ENCODE measurements at regions not wholly inside any gene's neighbourhood (a gene's known extent, or its start where the extent isn't known, plus 50 kb on each side); places are given as distances from the start of the nearest gene placed in this dataset.

DNA sequence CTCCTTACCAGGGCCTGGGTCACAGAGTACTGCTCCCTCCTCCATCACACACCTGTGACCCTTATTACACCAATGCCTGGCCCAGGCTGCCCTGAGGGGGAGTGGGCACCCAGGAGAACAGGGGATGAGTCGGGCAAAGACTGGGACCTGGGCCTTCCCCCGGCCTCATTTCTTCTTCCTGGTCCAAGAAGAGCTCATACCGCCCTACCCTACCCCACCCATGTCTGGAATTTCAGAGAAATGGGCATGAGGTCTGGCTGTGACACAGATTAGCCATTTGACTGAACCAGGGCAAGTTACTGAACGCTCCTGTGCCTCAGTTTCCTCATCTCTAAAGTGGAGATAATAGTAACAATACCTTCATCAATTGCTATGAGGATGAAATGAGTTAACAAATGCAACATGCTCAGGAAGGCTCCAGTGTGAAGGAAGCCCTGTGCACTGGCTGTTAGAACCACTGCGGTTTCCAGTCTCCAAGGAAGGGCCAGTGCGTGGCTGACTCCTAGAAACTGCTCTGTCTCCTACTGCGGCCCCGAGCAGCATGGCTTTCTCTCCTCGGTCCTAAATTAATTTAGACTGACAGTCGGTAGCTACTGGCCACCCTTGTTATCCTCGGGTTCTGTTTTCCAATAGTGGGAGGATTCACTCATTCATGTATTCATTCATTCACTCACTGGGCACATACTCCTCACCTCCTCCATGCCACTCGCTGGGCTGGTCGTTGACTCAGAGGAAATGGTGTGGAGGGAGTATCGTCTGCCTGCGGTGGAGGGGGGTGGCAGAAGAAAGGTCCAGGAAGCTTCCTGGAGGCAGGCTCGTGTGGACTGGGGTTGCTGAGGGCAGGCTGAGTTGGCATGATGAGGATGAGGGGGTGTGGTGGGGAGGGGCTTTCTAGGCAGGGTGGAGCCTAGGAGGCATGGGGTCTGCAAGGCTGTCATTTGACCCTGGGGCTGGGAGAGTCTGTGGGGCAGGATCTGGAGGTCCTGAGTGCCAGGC is 175.6 kb downstream of the GLI2 start:
- Histone ChIP-seq H3K36me3 (ENCODE audit: insufficient read depth, insufficient read length, low read length) (peaks cover 26% of the 10 kb centered on the region), H3K4me1 (ENCODE audit: insufficient read depth, insufficient read length) (peaks cover 22% of the 10 kb centered on the region), H3K9ac (ENCODE audit: insufficient read length, low read depth) (no peak overlapping the region), H3K27me3 (ENCODE audit: insufficient read depth, insufficient read length) (no peaks in the 10 kb centered on the region), H3K4me3 (ENCODE audit: insufficient read length, low read depth) (no peak overlapping the region), H3K9me3 (ENCODE audit: insufficient read depth, low read length) (no peaks in the 10 kb centered on the region)
- no peak for TF ChIP-seq YY1 (IDR thresholded peaks at IDR 0.05; ENCODE audit: insufficient read depth, insufficient read length)
- TF ChIP-seq ZNF274 (IDR thresholded peaks at IDR 0.05; ENCODE audit: low read depth, low read length) = no peak
- TF ChIP-seq SUZ12 (IDR thresholded peaks at IDR 0.05; ENCODE audit: extremely low read depth, insufficient read depth, insufficient read length) = no peak
- no peak for DNase-seq (ENCODE audit: low read depth, low spot score)

DNA sequence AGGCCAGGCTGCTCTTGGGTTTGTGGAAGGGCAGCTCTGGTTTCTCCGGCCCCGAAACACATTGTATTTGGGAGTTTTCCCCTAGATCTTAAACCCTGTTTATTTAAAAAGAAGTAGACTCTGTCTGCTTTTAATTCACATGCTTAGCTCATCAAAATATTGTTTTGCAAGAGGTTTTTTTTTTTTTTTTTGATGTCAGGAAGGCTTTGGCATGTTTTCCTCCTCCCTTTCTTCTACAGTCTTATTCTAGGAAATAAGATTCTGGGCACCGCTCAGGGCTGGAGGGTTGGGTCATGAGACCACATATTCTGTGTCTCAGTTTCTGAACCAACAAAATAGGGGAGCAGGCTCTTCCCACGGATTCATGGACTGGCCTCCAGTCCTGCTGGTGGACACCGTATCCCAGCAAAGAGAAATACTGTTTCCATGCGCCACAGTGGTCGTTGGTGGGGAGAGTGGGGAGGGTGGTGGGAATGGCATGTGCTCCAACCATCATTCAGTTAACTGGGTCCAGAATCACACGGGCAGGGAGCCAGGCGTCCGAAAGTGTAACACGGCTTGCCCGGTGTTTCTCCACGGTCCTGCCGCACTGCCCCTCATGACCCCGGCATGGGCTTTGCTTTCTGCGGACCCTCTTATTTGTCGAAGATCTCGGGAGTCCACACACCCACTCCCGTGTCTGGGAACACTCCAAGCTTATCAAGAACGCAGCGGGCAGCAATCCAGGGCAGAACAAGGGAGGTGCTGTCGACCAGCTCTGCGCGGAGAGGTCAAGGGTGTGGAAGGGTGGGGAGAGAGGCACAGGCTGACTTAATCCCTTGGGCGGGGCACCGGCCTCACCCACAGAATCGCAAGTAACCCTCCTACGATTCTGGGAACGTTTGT is 176.7 kb downstream of the GLI2 start:
- no peaks in the 10 kb centered on the region for H3K9me3 ChIP-seq (ENCODE audit: insufficient read depth, low read length)
- DNase-seq (ENCODE audit: low read depth, low spot score) = no peak
- TF ChIP-seq YY1 (IDR thresholded peaks at IDR 0.05; ENCODE audit: insufficient read depth, insufficient read length) (no peak), SUZ12 (IDR thresholded peaks at IDR 0.05; ENCODE audit: extremely low read depth, insufficient read depth, insufficient read length) (no peak), ZNF274 (IDR thresholded peaks at IDR 0.05; ENCODE audit: low read depth, low read length) (no peak)
- H3K4me1 ChIP-seq (ENCODE audit: insufficient read depth, insufficient read length) = peaks cover 22% of the 10 kb centered on the region
- no peak overlapping the region for H3K9ac ChIP-seq (ENCODE audit: insufficient read length, low read depth)
- H3K36me3 ChIP-seq (ENCODE audit: insufficient read depth, insufficient read length, low read length) = peaks cover 15% of the 10 kb centered on the region
- no peaks in the 10 kb centered on the region for H3K27me3 ChIP-seq (ENCODE audit: insufficient read depth, insufficient read length)
- no peak overlapping the region for H3K4me3 ChIP-seq (ENCODE audit: insufficient read length, low read depth)

- Histone ChIP-seq H3K9me3 (ENCODE audit: insufficient read depth, low read length) (no peaks in the 10 kb centered on the region), H3K4me1 (ENCODE audit: insufficient read depth, insufficient read length) (peaks cover 14% of the 10 kb centered on the region), H3K4me3 (ENCODE audit: insufficient read length, low read depth) (no peak overlapping the region), H3K9ac (ENCODE audit: insufficient read length, low read depth) (peak overlapping the region; percentile 3), H3K27me3 (ENCODE audit: insufficient read depth, insufficient read length) (no peaks in the 10 kb centered on the region), H3K36me3 (ENCODE audit: insufficient read depth, insufficient read length, low read length) (peaks cover 11% of the 10 kb centered on the region)
- TF ChIP-seq SUZ12 (IDR thresholded peaks at IDR 0.05; ENCODE audit: extremely low read depth, insufficient read depth, insufficient read length) (no peak), YY1 (IDR thresholded peaks at IDR 0.05; ENCODE audit: insufficient read depth, insufficient read length) (no peak), ZNF274 (IDR thresholded peaks at IDR 0.05; ENCODE audit: low read depth, low read length) (no peak)
- no peak for DNase-seq (ENCODE audit: low read depth, low spot score)
These were observed 178.5 kb downstream of the GLI2 start for GRCh38 chr2:120913972-120914838.

DNA sequence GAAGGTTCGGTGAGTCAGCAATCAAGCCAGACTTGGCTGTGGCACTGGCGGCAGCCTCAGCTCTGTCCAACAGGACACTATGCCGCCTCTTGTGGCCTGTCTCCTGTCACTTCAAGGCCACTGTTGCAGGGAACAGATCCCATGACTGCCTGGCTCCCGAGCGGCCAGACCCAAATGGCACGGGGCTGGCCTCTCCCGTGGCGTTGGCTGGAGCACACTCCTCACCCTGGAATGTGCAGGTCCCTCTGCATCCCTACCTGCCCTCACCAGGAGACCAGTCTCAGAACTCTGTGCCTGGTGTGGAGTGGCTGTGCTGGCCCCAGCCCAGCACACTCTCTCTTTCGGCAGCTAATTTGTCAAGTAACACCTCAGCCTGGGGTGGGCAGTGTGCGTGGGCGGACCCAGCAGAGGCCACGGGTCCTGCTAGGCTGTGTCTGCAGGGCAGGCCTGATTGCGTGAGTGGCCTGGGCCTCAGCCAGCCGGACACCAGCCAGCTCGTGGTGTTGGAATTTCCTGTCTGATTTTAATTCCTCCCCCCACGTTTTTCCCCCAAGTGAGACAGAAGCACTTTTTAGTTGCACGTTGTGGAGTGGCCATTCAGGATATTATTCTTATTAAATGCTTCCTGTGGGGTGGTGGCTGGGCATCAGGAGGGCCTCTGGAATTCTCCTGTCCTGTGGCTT is 179.3 kb downstream of the GLI2 start:
- H3K4me1 ChIP-seq (ENCODE audit: insufficient read depth, insufficient read length) = peaks cover 18% of the 10 kb centered on the region
- no peak for DNase-seq (ENCODE audit: low read depth, low spot score)

GRCh38 chr2:120915670-120916069 is 180.0 kb downstream of the GLI2 start:
- no peak overlapping the region for H3K9ac ChIP-seq (ENCODE audit: insufficient read length, low read depth)
- no peaks in the 10 kb centered on the region for H3K9me3 ChIP-seq (ENCODE audit: insufficient read depth, low read length)
- DNase-seq (ENCODE audit: low read depth, low spot score) = no peak
- peaks cover 17% of the 10 kb centered on the region for H3K36me3 ChIP-seq (ENCODE audit: insufficient read depth, insufficient read length, low read length)
- TF ChIP-seq SUZ12 (IDR thresholded peaks at IDR 0.05; ENCODE audit: extremely low read depth, insufficient read depth, insufficient read length) (no peak), YY1 (IDR thresholded peaks at IDR 0.05; ENCODE audit: insufficient read depth, insufficient read length) (no peak), ZNF274 (IDR thresholded peaks at IDR 0.05; ENCODE audit: low read depth, low read length) (no peak)
- H3K4me1 ChIP-seq (ENCODE audit: insufficient read depth, insufficient read length) = peaks cover 23% of the 10 kb centered on the region
- no peak overlapping the region for H3K4me3 ChIP-seq (ENCODE audit: insufficient read length, low read depth)
- H3K27me3 ChIP-seq (ENCODE audit: insufficient read depth, insufficient read length) = no peaks in the 10 kb centered on the region

More for the DNA sequence above, 179.3 kb downstream of the GLI2 start:
- H3K9me3 ChIP-seq (ENCODE audit: insufficient read depth, low read length) = no peaks in the 10 kb centered on the region
- no peak for TF ChIP-seq ZNF274 (IDR thresholded peaks at IDR 0.05; ENCODE audit: low read depth, low read length)
- no peak for TF ChIP-seq SUZ12 (IDR thresholded peaks at IDR 0.05; ENCODE audit: extremely low read depth, insufficient read depth, insufficient read length)
- no peak for TF ChIP-seq YY1 (IDR thresholded peaks at IDR 0.05; ENCODE audit: insufficient read depth, insufficient read length)
- H3K36me3 ChIP-seq (ENCODE audit: insufficient read depth, insufficient read length, low read length) = peaks cover 17% of the 10 kb centered on the region
- peak overlapping the region; percentile 3 for H3K9ac ChIP-seq (ENCODE audit: insufficient read length, low read depth)
- no peaks in the 10 kb centered on the region for H3K27me3 ChIP-seq (ENCODE audit: insufficient read depth, insufficient read length)
- no peak overlapping the region for H3K4me3 ChIP-seq (ENCODE audit: insufficient read length, low read depth)

GRCh38 chr2:120916446-120916845 is 180.8 kb downstream of the GLI2 start:
- no peaks in the 10 kb centered on the region for H3K9me3 ChIP-seq (ENCODE audit: insufficient read depth, low read length)
- peaks cover 17% of the 10 kb centered on the region for H3K36me3 ChIP-seq (ENCODE audit: insufficient read depth, insufficient read length, low read length)
- TF ChIP-seq YY1 (IDR thresholded peaks at IDR 0.05; ENCODE audit: insufficient read depth, insufficient read length) (no peak), SUZ12 (IDR thresholded peaks at IDR 0.05; ENCODE audit: extremely low read depth, insufficient read depth, insufficient read length) (no peak), ZNF274 (IDR thresholded peaks at IDR 0.05; ENCODE audit: low read depth, low read length) (no peak)
- no peak overlapping the region for H3K9ac ChIP-seq (ENCODE audit: insufficient read length, low read depth)
- DNase-seq (ENCODE audit: low read depth, low spot score) = no peak
- no peak overlapping the region for H3K4me3 ChIP-seq (ENCODE audit: insufficient read length, low read depth)
- H3K4me1 ChIP-seq (ENCODE audit: insufficient read depth, insufficient read length) = peaks cover 23% of the 10 kb centered on the region
- H3K27me3 ChIP-seq (ENCODE audit: insufficient read depth, insufficient read length) = no peaks in the 10 kb centered on the region
